HG03025 (cell line): ENCODE measurements at regions not wholly inside any gene's neighbourhood (a gene's known extent, or its start where the extent isn't known, plus 50 kb on each side); places are given as distances from the start of the nearest gene placed in this dataset.
"Not testable (repeated sequence)": the region's sequence is repeated elsewhere in the genome, so short reads cannot be mapped to it uniquely, and the experiment has no call there.

Experiments used
- ATAC-seq: cut with Tn5 transposase; IDR thresholded peaks from one replicate; pipeline ENCODE4 v1.9.1; 2021; ENCODE audit warnings: mild to moderate bottlenecking, moderate library complexity; ENCODE audit not compliant: unreplicated experiment, low FRiP score

- ATAC-seq, result no peak
These were observed 857.2 kb upstream of the TENM4 start for GRCh38 chr11:80297858-80298632.

GRCh38 chr11:80293293-80293692 lies 852.5 kb upstream of the TENM4 start:
- ATAC-seq, result no peak

- no peak for ATAC-seq
These were observed 844.3 kb upstream of the TENM4 start for GRCh38 chr11:80284946-80285785.

- ATAC-seq, result no peak
These were observed 841.8 kb upstream of the TENM4 start for GRCh38 chr11:80282643-80283042.

GRCh38 chr11:80281194-80281593 lies 840.4 kb upstream of the TENM4 start:
- no peak for ATAC-seq

GRCh38 chr11:80280737-80281136 lies 839.9 kb upstream of the TENM4 start:
- no peak for ATAC-seq

- no peak for ATAC-seq
These were observed 820.9 kb upstream of the TENM4 start for GRCh38 chr11:80261776-80262175.

GRCh38 chr11:80257319-80258015 lies 816.6 kb upstream of the TENM4 start:
- not testable (repeated sequence) for ATAC-seq

GRCh38 chr11:80255021-80255420 lies 814.2 kb upstream of the TENM4 start:
- no peak for ATAC-seq

GRCh38 chr11:80241766-80242165 lies 800.9 kb upstream of the TENM4 start:
- ATAC-seq, result no peak

GRCh38 chr11:80240245-80240644 lies 799.4 kb upstream of the TENM4 start:
- no peak for ATAC-seq

GRCh38 chr11:80239217-80239616 lies 798.4 kb upstream of the TENM4 start:
- no peak for ATAC-seq

GRCh38 chr11:80227915-80228314 lies 787.1 kb upstream of the TENM4 start:
- no peak for ATAC-seq

GRCh38 chr11:80214413-80214812 lies 773.6 kb upstream of the TENM4 start:
- ATAC-seq, result no peak

GRCh38 chr11:80211673-80212072 lies 770.8 kb upstream of the TENM4 start:
- ATAC-seq, result no peak

- ATAC-seq, result no peak
These were observed 763.2 kb upstream of the TENM4 start for GRCh38 chr11:80204021-80204420.

- no peak for ATAC-seq
These were observed 756.2 kb upstream of the TENM4 start for GRCh38 chr11:80196932-80197554.

GRCh38 chr11:80196041-80196440 lies 755.2 kb upstream of the TENM4 start:
- no peak for ATAC-seq

GRCh38 chr11:80194625-80195024 lies 753.8 kb upstream of the TENM4 start:
- no peak for ATAC-seq

GRCh38 chr11:80194016-80194415 lies 753.2 kb upstream of the TENM4 start:
- no peak for ATAC-seq
